NCI-H82 treated with DMSO at 0.1 percent for 48 hours (cell line): ENCODE measurements at regions not wholly inside any gene's neighbourhood (a gene's known extent, or its start where the extent isn't known, plus 50 kb on each side); places are given as distances from the start of the nearest gene placed in this dataset.

ENCODE experiments used
- DNase-seq: peaks from one replicate; lab custom pipeline; 2025; ENCODE audit not compliant: unreplicated experiment; lab: John Stamatoyannopoulos, UW

- no peak for DNase-seq
These were observed 169.0 kb upstream of the NRSN1 start for GRCh38 chr6:23957017-23957416.

DNA sequence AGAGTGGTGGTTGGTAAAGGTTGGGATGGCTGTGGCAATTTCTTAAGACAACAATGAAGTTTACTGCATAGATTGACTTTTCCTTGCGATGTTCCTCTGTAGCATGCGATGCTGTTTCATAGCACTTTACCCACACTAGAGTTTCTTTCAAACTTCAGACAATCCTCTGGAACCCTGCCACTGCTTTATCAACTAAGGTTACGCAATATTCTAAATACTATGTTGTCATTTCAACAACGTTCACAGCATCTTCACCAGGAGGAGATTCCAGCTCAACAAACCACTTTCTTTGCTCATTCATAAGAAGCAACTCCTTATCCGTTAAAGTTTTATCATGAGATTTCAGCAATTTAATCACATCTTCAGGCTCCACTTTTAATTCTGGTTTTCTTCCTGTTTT, 161.2 kb upstream of the NRSN1 start:
- no peak for DNase-seq

DNA sequence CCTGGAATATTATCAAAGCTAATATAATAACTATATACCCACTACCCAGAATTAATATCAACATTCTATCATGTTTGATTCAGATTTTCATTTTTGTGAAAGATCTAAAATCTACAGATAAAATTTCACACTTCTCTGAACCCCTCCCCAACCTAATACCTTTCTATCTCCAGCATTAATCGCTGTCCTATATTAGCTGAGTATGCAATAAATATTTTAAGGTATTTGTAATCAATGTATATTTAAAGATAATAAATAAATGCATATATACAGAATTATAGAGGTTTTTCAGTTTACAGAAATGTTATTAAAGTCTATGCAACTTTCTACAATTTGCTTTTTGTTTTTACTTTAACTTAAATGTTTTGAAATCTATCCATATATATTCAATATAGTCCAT, 156.7 kb upstream of the NRSN1 start:
- DNase-seq = no peak

- DNase-seq = no peak
These were observed 148.3 kb upstream of the NRSN1 start for GRCh38 chr6:23977706-23978105.

- no peak for DNase-seq
These were observed 145.1 kb upstream of the NRSN1 start for GRCh38 chr6:23980965-23981364.

- no peak for DNase-seq
These were observed 144.1 kb upstream of the NRSN1 start for GRCh38 chr6:23981923-23982322.

- no peak for DNase-seq
These were observed 142.3 kb upstream of the NRSN1 start for GRCh38 chr6:23983735-23984134.

- DNase-seq = no peak
These were observed 141.0 kb upstream of the NRSN1 start for GRCh38 chr6:23985015-23985414.

- no peak for DNase-seq
These were observed 136.0 kb upstream of the NRSN1 start for GRCh38 chr6:23989885-23990533.

- no peak for DNase-seq
These were observed 132.0 kb upstream of the NRSN1 start for GRCh38 chr6:23994013-23994412.

- no peak for DNase-seq
These were observed 122.0 kb upstream of the NRSN1 start for GRCh38 chr6:24004062-24004461.

DNA sequence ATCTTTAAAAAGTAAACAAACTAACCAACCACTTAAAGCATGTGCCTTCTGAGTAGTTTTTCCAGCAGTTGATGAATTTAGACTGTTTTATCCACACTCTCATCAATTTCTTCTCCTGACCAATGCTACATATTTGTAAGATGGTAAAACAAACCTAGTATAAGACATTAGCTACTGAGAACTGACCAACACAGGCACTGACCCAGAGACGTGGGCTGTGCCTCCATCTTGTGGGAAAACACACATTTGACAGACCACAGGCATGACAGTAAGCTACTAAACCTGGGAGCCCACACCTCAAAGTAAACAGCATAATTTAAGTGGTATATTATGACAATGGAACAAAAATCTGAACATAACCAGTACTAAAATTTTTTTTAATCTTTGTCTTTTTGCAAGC, 121.4 kb upstream of the NRSN1 start:
- DNase-seq = no peak

DNA sequence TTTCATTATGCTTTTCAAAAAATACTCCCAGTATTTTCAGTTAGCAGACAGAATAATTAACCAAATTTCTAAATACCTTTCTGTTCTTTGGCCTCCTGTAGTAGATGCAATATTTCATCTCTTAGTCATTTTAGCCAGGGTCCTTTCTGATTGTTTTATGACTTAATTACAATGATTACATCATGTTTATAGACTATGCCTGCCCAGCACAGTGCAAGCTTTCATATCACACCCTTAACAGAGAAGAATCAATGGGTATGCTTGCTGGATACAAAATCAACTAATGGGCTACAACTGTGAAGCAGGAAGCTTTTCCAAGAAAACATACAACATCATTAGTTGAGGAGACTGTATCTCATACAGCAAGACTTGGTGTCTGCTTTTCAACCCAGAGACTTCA, 119.8 kb upstream of the NRSN1 start:
- no peak for DNase-seq

- DNase-seq = peak; percentile 63
These were observed 116.7 kb upstream of the NRSN1 start for GRCh38 chr6:24009319-24009718.

- DNase-seq = no peak
These were observed 115.9 kb upstream of the NRSN1 start for GRCh38 chr6:24010133-24010532.

GRCh38 chr6:24016286-24016685, 109.7 kb upstream of the NRSN1 start:
- no peak for DNase-seq

DNA sequence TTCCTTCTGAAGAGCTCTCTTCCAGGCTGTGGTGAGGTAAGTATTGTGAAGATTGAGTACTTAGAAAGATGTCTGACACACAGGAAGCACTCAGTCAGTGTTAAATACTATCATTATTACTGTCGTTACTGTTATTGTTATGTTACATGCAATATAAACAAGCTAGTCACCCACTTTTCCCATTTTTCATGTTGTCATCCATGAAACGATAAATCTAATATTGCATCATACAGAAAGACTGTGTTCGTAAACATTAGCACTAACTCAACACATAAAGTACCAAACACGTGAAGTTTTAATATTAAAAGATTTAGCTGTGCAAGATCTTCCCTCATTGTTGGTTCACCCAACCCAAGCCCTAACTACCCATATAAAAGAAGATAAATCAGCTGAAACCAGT, 109.2 kb upstream of the NRSN1 start:
- DNase-seq = no peak

GRCh38 chr6:24019393-24019792, 106.6 kb upstream of the NRSN1 start:
- DNase-seq = no peak

DNA sequence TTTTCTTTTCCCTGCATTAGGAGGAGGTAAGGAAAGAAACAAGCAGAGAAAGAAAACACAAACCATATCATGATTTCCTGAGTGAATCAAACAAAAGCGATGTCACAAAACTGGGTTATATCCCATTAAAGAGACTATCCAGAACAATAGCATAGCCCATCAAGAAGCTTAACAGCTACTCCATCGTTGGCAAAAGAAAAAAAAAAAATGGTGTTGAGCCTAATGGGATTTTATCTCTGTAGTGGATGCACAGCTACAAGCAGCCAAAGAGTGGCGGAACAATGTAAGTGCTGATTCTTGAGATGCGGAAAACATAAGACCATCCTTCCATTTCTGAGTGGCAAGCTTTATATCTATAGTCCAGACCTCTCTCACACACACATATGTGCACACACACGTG, 106.2 kb upstream of the NRSN1 start:
- peak; percentile 57 for DNase-seq

DNA sequence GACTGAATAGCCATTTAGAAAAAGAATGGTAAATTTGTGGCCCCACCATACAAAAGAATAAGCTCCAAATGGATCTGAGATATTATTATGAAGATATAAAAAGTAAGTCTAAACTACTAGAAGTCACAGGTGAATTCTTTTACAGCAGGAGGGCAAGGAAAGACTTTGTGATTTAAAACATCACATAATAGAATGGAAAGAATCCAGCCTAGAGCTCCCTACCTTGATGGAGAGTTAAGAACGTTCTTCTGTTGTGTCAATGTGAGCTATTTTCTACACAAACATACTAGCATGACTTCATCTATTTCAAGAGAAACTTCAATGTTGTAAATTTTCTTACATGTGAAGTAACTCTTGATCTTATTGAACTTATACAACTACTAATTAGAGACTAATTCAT, 100.0 kb upstream of the NRSN1 start:
- no peak for DNase-seq

GRCh38 chr6:24031496-24031895, 94.5 kb upstream of the NRSN1 start:
- DNase-seq = no peak

GRCh38 chr6:24032896-24033688, 92.9 kb upstream of the NRSN1 start:
- no peak for DNase-seq

DNA sequence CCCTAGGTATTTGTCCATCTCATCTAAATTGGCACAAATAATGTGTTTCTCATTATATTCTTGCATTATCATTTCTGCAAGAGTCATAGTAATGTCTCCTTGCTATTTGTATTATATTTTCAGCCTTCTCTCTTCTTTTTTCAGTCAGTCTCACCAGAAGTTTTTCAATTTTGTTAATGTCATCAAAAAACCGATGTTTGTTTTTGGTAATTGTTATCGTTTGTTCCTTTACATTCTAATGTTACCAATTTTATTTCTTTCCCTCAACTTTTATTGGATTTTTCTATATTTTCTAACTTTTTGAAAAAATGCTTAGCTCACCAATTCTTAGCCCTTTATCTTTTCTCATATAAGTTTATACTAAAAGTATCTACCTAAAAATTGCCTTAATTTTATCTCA, 82.2 kb upstream of the NRSN1 start:
- DNase-seq = no peak
